ENCODE measurements at regions not wholly inside any gene's neighbourhood (a gene's known extent, or its start where the extent isn't known, plus 50 kb on each side); places are given as distances from the start of the nearest gene placed in this dataset.

GRCh38 chr3:95037927-95038326 is 975.1 kb downstream of the NSUN3 start:
- no peak for DNase-seq

- no peak for DNase-seq
Observed at GRCh38 chr3:95044101-95044500, 981.2 kb downstream of the NSUN3 start.

- no peak for DNase-seq
Observed at GRCh38 chr3:95048564-95048963, 985.7 kb downstream of the NSUN3 start.

- DNase-seq: no peak
Observed at GRCh38 chr3:95049841-95050240, 987.0 kb downstream of the NSUN3 start.

GRCh38 chr3:95055288-95055687 is 992.4 kb downstream of the NSUN3 start:
- no peak for DNase-seq

- peak; percentile 54 for DNase-seq
Observed at GRCh38 chr3:95082191-95082590, 1019.3 kb downstream of the NSUN3 start.

- DNase-seq: no peak
Observed at GRCh38 chr3:95084738-95085137, 1021.9 kb downstream of the NSUN3 start.

GRCh38 chr3:95088464-95088863 is 1025.6 kb downstream of the NSUN3 start:
- no peak for DNase-seq

- peak; percentile 34 for DNase-seq
Observed at GRCh38 chr3:95097493-95097892, 1034.6 kb downstream of the NSUN3 start.

- no peak for DNase-seq
Observed at GRCh38 chr3:95120921-95121320, 1058.1 kb downstream of the NSUN3 start.

GRCh38 chr3:95123104-95123503 is 1060.2 kb downstream of the NSUN3 start:
- no peak for DNase-seq

GRCh38 chr3:95134693-95135413 is 1072.0 kb downstream of the NSUN3 start:
- peak; percentile 34 for DNase-seq

GRCh38 chr3:95148107-95148506 is 1085.2 kb downstream of the NSUN3 start:
- no peak for DNase-seq

- DNase-seq: peak; percentile 13
Observed at GRCh38 chr3:95151590-95151989, 1088.7 kb downstream of the NSUN3 start.

- DNase-seq: no peak
Observed at GRCh38 chr3:95154766-95155165, 1091.9 kb downstream of the NSUN3 start.

- DNase-seq: no peak
Observed at GRCh38 chr3:95162794-95163193, 1099.9 kb downstream of the NSUN3 start.

- DNase-seq: no peak
Observed at GRCh38 chr3:95167748-95168147, 1104.9 kb downstream of the NSUN3 start.

GRCh38 chr3:95168526-95168925 is 1105.7 kb downstream of the NSUN3 start:
- DNase-seq: no peak

- no peak for DNase-seq
Observed at GRCh38 chr3:95172164-95172943, 1109.5 kb downstream of the NSUN3 start.

- peak; percentile 6 for DNase-seq
Observed at GRCh38 chr3:95177096-95177495, 1114.2 kb downstream of the NSUN3 start.

GRCh38 chr3:95184038-95184437 is 1121.2 kb downstream of the NSUN3 start:
- no peak for DNase-seq

GRCh38 chr3:95189348-95189747 is 1126.5 kb downstream of the NSUN3 start:
- no peak for DNase-seq

GRCh38 chr3:95197661-95198060 is 1134.8 kb downstream of the NSUN3 start:
- DNase-seq: no peak

- no peak for DNase-seq
Observed at GRCh38 chr3:95200384-95200783, 1137.5 kb downstream of the NSUN3 start.
